NB4 (cell line): ENCODE measurements at regions not wholly inside any gene's neighbourhood (a gene's known extent, or its start where the extent isn't known, plus 50 kb on each side); places are given as distances from the start of the nearest gene placed in this dataset.

Source experiments
- DNase-seq: peaks from one replicate; pipeline ENCODE4 v3.0.0; 2010; ENCODE audit warnings: low read depth
- H3K4me3 ChIP-seq: one replicate; pipeline ENCODE4 v1.5.1; 2011; ENCODE audit warnings: mild to moderate bottlenecking, low read depth, low read length, moderate library complexity
- CTCF ChIP-seq: IDR thresholded peaks from one replicate; pipeline ENCODE4 v1.5.1; 2012; ENCODE audit warnings: low read depth, low read length
- MAX ChIP-seq: IDR thresholded peaks from 2 replicates; pipeline ENCODE4 v1.6.1; 2011; ENCODE audit warnings: low read depth, low read length
- MYC ChIP-seq: IDR thresholded peaks from 2 replicates; pipeline ENCODE4 v1.6.1; 2011; ENCODE audit warnings: low read depth, low read length
- POLR2A ChIP-seq: IDR thresholded peaks from 2 replicates; pipeline ENCODE4 v1.6.1; 2011; ENCODE audit warnings: mild to moderate bottlenecking; ENCODE audit not compliant: insufficient read length; ENCODE audit errors: extremely low read depth

- H3K4me3 ChIP-seq, result no peak overlapping the region
- TF ChIP-seq CTCF (no peak), MAX (no peak), MYC (no peak), POLR2A (no peak)
- no peak for DNase-seq
Measured at GRCh38 chr6:106889692-106890091, 84.8 kb downstream of the CD24 start.

GRCh38 chr6:106886922-106887797 lies 87.4 kb downstream of the CD24 start:
- no peak for DNase-seq
- no peak overlapping the region for H3K4me3 ChIP-seq
- TF ChIP-seq MAX (no peak), CTCF (no peak), POLR2A (no peak), MYC (no peak)

GRCh38 chr6:106886081-106886843 lies 88.3 kb downstream of the CD24 start:
- no peak for DNase-seq
- TF ChIP-seq MYC, result no peak
- no peak for TF ChIP-seq MAX
- TF ChIP-seq POLR2A, result no peak
- TF ChIP-seq CTCF, result no peak
- H3K4me3 ChIP-seq, result no peak overlapping the region

- no peak overlapping the region for H3K4me3 ChIP-seq
- TF ChIP-seq POLR2A (no peak), MAX (no peak)
- DNase-seq, result no peak
Measured at GRCh38 chr6:106885679-106886078, 88.8 kb downstream of the CD24 start.

- no peak for TF ChIP-seq MAX
- no peak for TF ChIP-seq MYC
- TF ChIP-seq POLR2A, result no peak
- TF ChIP-seq CTCF, result no peak
- no peak for DNase-seq
Measured at GRCh38 chr6:106884576-106884975, 90.0 kb downstream of the CD24 start.

GRCh38 chr6:106883808-106884262 lies 90.7 kb downstream of the CD24 start:
- peak; percentile 19 for DNase-seq
- no peak overlapping the region for H3K4me3 ChIP-seq
- no peak for TF ChIP-seq CTCF
- TF ChIP-seq POLR2A, result no peak
- no peak for TF ChIP-seq MAX
- TF ChIP-seq MYC, result no peak

More at GRCh38 chr6:106884576-106884975, 90.0 kb downstream of the CD24 start:
- H3K4me3 ChIP-seq, result no peak overlapping the region
